Spinal cord (tissue), 9 donors: ENCODE measurements at regions not wholly inside any gene's neighbourhood (a gene's known extent, or its start where the extent isn't known, plus 50 kb on each side); places are given as distances from the start of the nearest gene placed in this dataset.
A peak's percentile ranks its signal among the peaks of the same experiment; 100 is the strongest.

Experiments used
- DNase-seq, 6 donors: peaks; one replicate each; pipeline versions ENCODE4 v3.0.0 to v3.0.0-alpha.2; 2013 to 2015; ENCODE audit warnings: low spot score in 6 of 6, low read depth in 4 of 6
- H3K27ac ChIP-seq: one replicate; pipeline ENCODE4 v1.5.1; 2013; ENCODE audit warnings: low read depth, low read length, control low read depth
- H3K27me3 ChIP-seq: one replicate; pipeline ENCODE4 v1.6.1; 2013; ENCODE audit warnings: low read length; ENCODE audit not compliant: control insufficient read depth, insufficient read depth
- H3K36me3 ChIP-seq: one replicate; pipeline ENCODE4 v1.6.1; 2013; ENCODE audit warnings: low read length; ENCODE audit not compliant: control insufficient read depth, insufficient read depth
- H3K4me1 ChIP-seq: one replicate; pipeline ENCODE4 v1.6.1; 2013; ENCODE audit warnings: low read length; ENCODE audit not compliant: control insufficient read depth, insufficient read depth
- H3K4me3 ChIP-seq: one replicate; pipeline ENCODE4 v1.5.1; 2013; ENCODE audit warnings: low read depth, low read length, control low read depth
- H3K9me3 ChIP-seq: one replicate; pipeline ENCODE4 v1.6.1; 2013; ENCODE audit warnings: low read length; ENCODE audit not compliant: control insufficient read depth, insufficient read depth
- WGBS: methylation state at CpG from one replicate; pipeline ENCODE4 v1.1.5; 2013; ENCODE audit warnings: missing lambda C conversion rate; ENCODE audit not compliant: insufficient coverage; 5-methylcytosine and 5-hydroxymethylcytosine counted together
- donor health status: healthy.

DNA sequence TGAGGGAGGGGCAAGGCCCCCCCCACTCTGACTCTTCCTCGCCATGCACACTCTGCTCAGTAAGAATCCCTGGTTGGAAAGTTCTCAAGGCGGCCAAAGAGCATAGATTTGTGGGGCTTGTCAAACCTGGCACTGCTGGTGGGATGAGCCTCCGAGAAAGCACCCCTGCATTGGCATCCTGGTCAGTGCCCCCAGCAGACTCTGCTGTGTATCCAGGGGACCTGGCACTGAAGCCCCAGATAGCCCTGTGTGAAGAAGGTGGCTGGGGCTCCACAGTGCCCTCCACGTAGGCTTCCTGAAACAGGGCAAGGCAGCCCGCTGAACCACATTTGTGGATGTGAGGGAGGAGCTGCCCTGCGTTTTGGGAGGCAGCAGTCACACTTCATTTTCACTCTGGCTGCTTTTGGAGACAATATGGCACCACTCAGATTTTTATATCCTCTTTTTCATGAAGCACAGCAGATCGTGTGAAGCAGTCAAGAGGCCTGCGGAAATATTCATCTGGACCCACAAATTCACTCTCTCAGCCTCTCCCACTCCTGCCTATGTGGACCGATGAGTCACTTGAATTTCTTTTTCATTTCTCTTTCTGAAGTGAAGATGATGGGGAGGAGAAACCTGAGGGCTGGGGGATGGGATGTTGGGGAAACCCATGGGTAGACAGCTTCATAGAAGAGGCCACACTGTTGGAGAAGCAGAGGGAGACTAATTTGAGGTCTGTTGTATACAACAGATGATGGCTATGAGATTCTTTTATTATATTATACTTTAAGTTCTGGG is 88.7 kb upstream of the BCL6 start:
- Histone ChIP-seq H3K36me3 (no peaks in the 10 kb centered on the region), H3K27ac (no peak overlapping the region), H3K9me3 (no peaks in the 10 kb centered on the region), H3K4me1 (no peaks in the 10 kb centered on the region), H3K4me3 (no peak overlapping the region), H3K27me3 (no peaks in the 10 kb centered on the region)
- no peak for DNase-seq
- WGBS: 86% methylated on average over 5 of the region's 9 CpGs

DNA sequence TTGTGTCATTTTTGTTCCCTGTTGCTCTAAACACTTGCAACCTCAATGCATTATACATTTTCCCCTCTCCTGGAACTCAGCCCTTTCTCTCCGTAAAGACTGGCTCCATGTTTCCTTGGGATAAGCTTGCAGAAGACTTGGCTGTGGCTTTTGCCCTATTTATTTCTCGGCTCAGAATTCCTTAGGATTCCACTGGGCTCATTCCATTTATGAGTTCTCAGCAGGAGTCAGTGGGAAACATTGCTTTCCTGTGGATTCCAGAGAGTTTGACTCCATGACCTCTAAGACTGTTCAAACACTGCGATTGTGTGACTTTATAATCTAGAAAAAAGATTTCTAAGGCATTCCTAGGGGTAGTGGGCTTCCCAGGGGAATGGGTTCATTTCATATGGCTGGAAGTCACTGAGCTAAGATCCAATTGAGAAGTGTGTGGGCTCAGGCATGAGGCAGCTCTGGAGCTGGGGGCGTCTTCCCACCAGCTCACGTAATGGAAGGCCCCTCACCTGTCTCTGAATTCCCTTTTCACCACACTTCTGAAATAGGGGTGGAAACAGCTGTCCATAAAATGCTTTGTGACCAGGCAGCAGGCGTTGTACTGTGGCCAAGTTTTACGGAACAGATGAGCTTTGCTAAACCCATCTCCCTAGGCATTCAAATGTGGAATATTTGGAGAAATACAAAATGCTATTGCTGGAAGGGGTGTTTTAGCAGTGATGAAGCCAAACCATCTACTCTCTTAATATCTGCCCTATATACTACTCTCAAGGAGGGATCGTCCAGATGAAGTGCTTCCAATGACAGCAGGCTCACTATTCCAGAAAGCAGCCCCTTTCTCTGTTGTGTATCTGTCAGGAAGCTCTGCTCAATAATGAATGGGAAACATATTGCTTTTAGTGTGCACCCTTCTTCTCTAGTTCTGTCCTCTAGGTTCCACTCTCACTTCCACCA is 91.8 kb upstream of the BCL6 start:
- no peaks in the 10 kb centered on the region for H3K27me3 ChIP-seq
- 39% methylated on average over 3 of the region's 8 CpGs for WGBS
- peak in 2 of 6 donors; percentile 9 to 55 for DNase-seq
- H3K27ac ChIP-seq: peak overlapping the region; percentile 1
- no peak overlapping the region for H3K4me3 ChIP-seq
- H3K36me3 ChIP-seq: no peaks in the 10 kb centered on the region
- H3K4me1 ChIP-seq: peaks cover 2% of the 10 kb centered on the region
- no peaks in the 10 kb centered on the region for H3K9me3 ChIP-seq

DNA sequence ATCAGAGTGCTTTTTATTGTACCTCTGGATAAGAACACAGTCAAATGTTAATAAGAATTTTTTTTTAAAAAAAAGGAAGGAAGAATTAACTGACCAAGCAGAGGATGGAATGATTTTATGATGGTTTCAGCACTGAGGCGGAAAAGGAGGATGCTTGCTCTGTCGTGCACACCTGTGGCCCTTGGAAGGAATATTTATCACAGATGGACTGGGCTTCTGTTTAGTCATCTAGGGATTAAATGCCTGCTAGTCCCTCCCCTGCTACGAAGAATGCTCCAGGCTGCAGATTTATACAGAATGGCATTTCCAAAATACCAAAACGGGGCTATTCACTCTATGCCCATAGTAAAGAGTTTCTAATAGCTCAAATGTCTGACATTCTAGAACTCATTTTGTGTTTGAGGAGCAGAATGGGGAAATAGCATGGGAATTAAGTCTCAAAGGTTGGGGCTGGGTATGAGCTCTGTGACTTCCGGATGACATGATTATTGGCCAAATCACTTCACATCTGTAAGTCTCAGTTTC is 92.8 kb upstream of the BCL6 start:
- 91% methylated on average over 2 of the region's 5 CpGs for WGBS
- Histone ChIP-seq H3K27me3 (no peaks in the 10 kb centered on the region), H3K36me3 (no peaks in the 10 kb centered on the region), H3K4me1 (peaks cover 2% of the 10 kb centered on the region), H3K9me3 (no peaks in the 10 kb centered on the region), H3K4me3 (no peak overlapping the region), H3K27ac (no peak overlapping the region)
- DNase-seq: no peak

DNA sequence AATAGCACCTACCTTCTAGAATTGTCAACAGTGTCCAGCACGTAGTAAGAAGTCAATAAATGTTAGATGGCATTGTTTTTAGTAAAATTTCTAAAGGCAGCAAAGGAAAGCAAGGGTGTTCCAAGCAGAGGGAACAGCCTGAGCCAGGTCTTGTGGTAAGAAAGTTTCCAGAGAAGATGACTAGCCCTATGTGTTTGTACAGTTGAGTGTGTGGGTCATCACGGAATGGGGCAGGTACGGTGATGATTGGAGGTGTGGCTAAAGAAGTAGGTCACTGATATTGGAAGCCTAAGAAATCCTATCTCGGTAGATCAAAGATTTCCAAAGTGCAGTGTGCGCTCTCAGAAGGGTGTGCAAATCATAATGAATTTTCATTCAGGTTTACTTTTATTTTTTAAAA is 94.2 kb upstream of the BCL6 start:
- Histone ChIP-seq H3K36me3 (no peaks in the 10 kb centered on the region), H3K27ac (no peak overlapping the region), H3K27me3 (no peaks in the 10 kb centered on the region), H3K4me3 (no peak overlapping the region), H3K9me3 (no peaks in the 10 kb centered on the region), H3K4me1 (peaks cover 2% of the 10 kb centered on the region)
- 90% methylated on average over 3 of the region's 5 CpGs for WGBS
- no peak for DNase-seq

- H3K9me3 ChIP-seq: no peaks in the 10 kb centered on the region
- H3K4me3 ChIP-seq: no peak overlapping the region
- DNase-seq: no peak
- no peak overlapping the region for H3K27ac ChIP-seq
- peaks cover 2% of the 10 kb centered on the region for H3K4me1 ChIP-seq
- H3K27me3 ChIP-seq: no peaks in the 10 kb centered on the region
- WGBS: no CpG with 5 or more reads among the region's 2 CpGs
- H3K36me3 ChIP-seq: no peaks in the 10 kb centered on the region
Observed at GRCh38 chr3:187840856-187841255, 95.6 kb upstream of the BCL6 start.

GRCh38 chr3:187841560-187841959 is 96.3 kb upstream of the BCL6 start:
- Histone ChIP-seq H3K27me3 (no peaks in the 10 kb centered on the region), H3K27ac (no peak overlapping the region), H3K9me3 (no peaks in the 10 kb centered on the region), H3K36me3 (no peaks in the 10 kb centered on the region), H3K4me3 (no peak overlapping the region), H3K4me1 (peaks cover 2% of the 10 kb centered on the region)
- 71% methylated on average over 1 of the region's 2 CpGs for WGBS
- no peak for DNase-seq

DNA sequence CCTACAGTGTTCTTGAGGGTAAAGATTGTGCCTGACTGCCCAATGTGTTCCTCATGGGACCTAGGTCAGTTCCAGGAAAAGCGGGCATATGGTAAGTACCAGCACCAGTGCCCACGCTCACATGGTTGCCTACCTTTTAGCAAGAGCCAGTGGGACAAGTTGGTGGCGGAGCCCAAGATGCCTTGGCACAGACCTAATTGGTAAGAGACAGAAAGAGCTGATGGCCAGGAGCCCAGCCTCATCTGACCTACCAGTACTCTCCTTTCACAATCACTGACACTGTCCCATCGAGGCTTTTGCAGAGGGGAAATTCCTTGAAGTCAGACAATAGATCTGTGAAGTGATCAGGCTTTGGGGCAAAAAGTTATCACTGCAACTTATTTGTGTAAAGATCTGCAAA is 98.4 kb upstream of the BCL6 start:
- DNase-seq: no peak

DNA sequence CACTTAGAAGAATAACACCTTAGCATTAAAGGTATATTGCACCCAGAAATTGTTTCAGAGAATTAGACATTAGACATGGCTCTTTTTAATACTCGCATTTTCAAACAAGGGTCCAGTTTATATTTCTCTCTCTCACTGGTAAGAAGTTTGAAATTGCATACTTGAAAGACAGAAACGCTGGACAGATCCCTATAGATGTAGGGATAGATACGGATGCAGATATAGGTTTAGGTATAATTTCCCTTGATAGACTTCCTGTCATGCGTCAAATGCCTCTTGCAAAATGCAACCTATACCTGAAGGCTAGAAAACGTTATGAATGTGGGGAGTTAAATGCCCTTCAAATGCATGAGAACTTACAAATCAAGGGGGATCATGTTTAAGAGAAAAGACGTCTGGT is 99.4 kb upstream of the BCL6 start:
- H3K27me3 ChIP-seq: no peaks in the 10 kb centered on the region
- no peak for DNase-seq
- H3K36me3 ChIP-seq: no peaks in the 10 kb centered on the region
- no peak overlapping the region for H3K4me3 ChIP-seq
- WGBS: 40% methylated on average over 1 of the region's 6 CpGs
- H3K4me1 ChIP-seq: peaks cover 2% of the 10 kb centered on the region
- no peaks in the 10 kb centered on the region for H3K9me3 ChIP-seq
- no peak overlapping the region for H3K27ac ChIP-seq

More for the DNA sequence above, 98.4 kb upstream of the BCL6 start:
- H3K4me1 ChIP-seq: peaks cover 2% of the 10 kb centered on the region
- H3K4me3 ChIP-seq: no peak overlapping the region
- 93% methylated on average over 3 of the region's 4 CpGs for WGBS
- H3K27me3 ChIP-seq: no peaks in the 10 kb centered on the region
- no peaks in the 10 kb centered on the region for H3K36me3 ChIP-seq
- H3K9me3 ChIP-seq: no peaks in the 10 kb centered on the region
- no peak overlapping the region for H3K27ac ChIP-seq

GRCh38 chr3:187845826-187846225 is 100.6 kb upstream of the BCL6 start:
- H3K9me3 ChIP-seq: no peaks in the 10 kb centered on the region
- no peak overlapping the region for H3K27ac ChIP-seq
- no peaks in the 10 kb centered on the region for H3K27me3 ChIP-seq
- DNase-seq: no peak
- 59% methylated on average over 2 of the region's 4 CpGs for WGBS
- no peak overlapping the region for H3K4me3 ChIP-seq
- H3K4me1 ChIP-seq: peaks cover 2% of the 10 kb centered on the region
- no peaks in the 10 kb centered on the region for H3K36me3 ChIP-seq
